ENCODE measurements at regions not wholly inside any gene's neighbourhood (a gene's known extent, or its start where the extent isn't known, plus 50 kb on each side); places are given as distances from the start of the nearest gene placed in this dataset.

GRCh38 chr16:10255728-10256127 is 73.5 kb upstream of the GRIN2A start:
- H3K4me1 ChIP-seq = peaks cover 7% of the 10 kb centered on the region; the same call in 1 of the 3 replicates
- no peak overlapping the region for H3K4me2 ChIP-seq
- WGBS (ENCODE audit: missing lambda C conversion rate) = 23% methylated on average over 3 of the region's 3 CpGs
- H3K9me3 ChIP-seq = no peaks in the 10 kb centered on the region
- DNase-seq (ENCODE audit: low read depth in 1 of 2, low spot score in 1 of 2) (no peak), FAIRE-seq (no peak), ATAC-seq (0 out of 6 replicates have a peak, but pooled peaks of 1 of the 2 experiments have one; percentile 19)
- CTCF ChIA-PET = interaction anchor here (0.6 to 5.0 kb wide), 7 partner anchors 8 to 997 kb away, joined by 3 to 62 read pairs (median 6); no protein-coding TSS in a partner anchor
- POLR2A ChIA-PET = no interaction called here
- TF ChIP-seq HOXA7 (CRISPR knock-in tag; IDR thresholded peaks at IDR 0.05) (no peak), POLR2AphosphoS2 (conservative IDR thresholded peaks at IDR 0.05; ENCODE audit: low read length) (no peak), BHLHE40 (IDR thresholded peaks at IDR 0.05; ENCODE audit: low read depth, low read length) (no peak), RARB (CRISPR knock-in tag; IDR thresholded peaks at IDR 0.05) (no peak), EHMT2 (IDR thresholded peaks at IDR 0.05; ENCODE audit: low read depth) (no peak), FOSB (CRISPR knock-in tag; IDR thresholded peaks at IDR 0.05) (no peak), PHF8 (IDR thresholded peaks at IDR 0.05; ENCODE audit: borderline replicate concordance, low read depth) (no peak), CBX8 (IDR thresholded peaks at IDR 0.05) (no peak), NPAS2 (CRISPR knock-in tag; IDR thresholded peaks at IDR 0.05; ENCODE audit: borderline replicate concordance) (no peak), RNF2 (IDR thresholded peaks at IDR 0.05; ENCODE audit: borderline replicate concordance, low read depth) (no peak), CEBPB (IDR thresholded peaks at IDR 0.05) (no peak), SMC3 (IDR thresholded peaks at IDR 0.05) (no peak), MYC (IDR thresholded peaks at IDR 0.05; ENCODE audit: borderline replicate concordance, low read length) (no peak), HMGXB4 (CRISPR knock-in tag; IDR thresholded peaks at IDR 0.05; ENCODE audit: borderline replicate concordance) (no peak), RFX5 (IDR thresholded peaks at IDR 0.05) (no peak), ZC3H11A (IDR thresholded peaks at IDR 0.05) (no peak), NR3C1 (IDR thresholded peaks at IDR 0.05) (no peak), MAX (IDR thresholded peaks at IDR 0.05) (no peak), HOXB13 (CRISPR knock-in tag; IDR thresholded peaks at IDR 0.05; ENCODE audit: low read depth) (no peak), ZSCAN20 (CRISPR knock-in tag; IDR thresholded peaks at IDR 0.05) (no peak)
- no peak overlapping the region for H3K4me3 ChIP-seq
- no peak overlapping the region for H3K27ac ChIP-seq

GRCh38 chr16:10256784-10257641 is 74.8 kb upstream of the GRIN2A start:
- Histone ChIP-seq H3K4me3 (no peak overlapping the region), H3K4me2 (peak overlapping the region; percentile 62), H3K9me3 (no peaks in the 10 kb centered on the region), H3K4me1 (peaks cover 7% of the 10 kb centered on the region; the same call in 1 of the 3 replicates), H3K27ac (no peak overlapping the region)
- WGBS (ENCODE audit: missing lambda C conversion rate) = 19% methylated on average over 12 of the region's 17 CpGs
- peak; percentile 38 to 56 for DNase-seq (ENCODE audit: low read depth in 1 of 2, low spot score in 1 of 2)
- ChIA-PET CTCF (interaction anchor here (0.6 to 5.0 kb wide), 32 partner anchors 7 to 1718 kb away, joined by 3 to 62 read pairs (median 4); no protein-coding TSS in a partner anchor), POLR2A (no interaction called here)
- FAIRE-seq = no peak
- ATAC-seq = peak; percentile 90
- no peak for TF ChIP-seq CBX8 (IDR thresholded peaks at IDR 0.05)
- peak; percentile 89 for TF ChIP-seq SMC3 (IDR thresholded peaks at IDR 0.05)
- no peak for TF ChIP-seq EHF (CRISPR knock-in tag; IDR thresholded peaks at IDR 0.05)
- TF ChIP-seq HOXB13 (CRISPR knock-in tag; IDR thresholded peaks at IDR 0.05; ENCODE audit: low read depth) = no peak
- peak; percentile 68 for TF ChIP-seq CTCF (IDR thresholded peaks at IDR 0.05)
- no peak for TF ChIP-seq ZNF302 (CRISPR knock-in tag; IDR thresholded peaks at IDR 0.05)
- TF ChIP-seq RCOR1 (IDR thresholded peaks at IDR 0.05; ENCODE audit: low read depth, low read length) = no peak
- no peak for TF ChIP-seq FOSL2 (IDR thresholded peaks at IDR 0.05)
- TF ChIP-seq FOSL2 (CRISPR knock-in tag; IDR thresholded peaks at IDR 0.05) = no peak
- TF ChIP-seq FOXS1 (CRISPR knock-in tag; IDR thresholded peaks at IDR 0.05) = no peak
- TF ChIP-seq PBX3 (IDR thresholded peaks at IDR 0.05) = no peak
- no peak for TF ChIP-seq REST (IDR thresholded peaks at IDR 0.05)
- no peak for TF ChIP-seq SREBF2 (IDR thresholded peaks at IDR 0.05)
